Ureter (tissue), 1 donor: ENCODE measurements at regions not wholly inside any gene's neighbourhood (a gene's known extent, or its start where the extent isn't known, plus 50 kb on each side); places are given as distances from the start of the nearest gene placed in this dataset.
"Not testable (repeated sequence)": the region's sequence is repeated elsewhere in the genome, so short reads cannot be mapped to it uniquely, and the experiment has no call there.

ENCODE experiments used
- DNase-seq: peaks from one replicate; pipeline ENCODE4 v3.0.0-alpha.2; 2020; ENCODE audit warnings: low spot score
- donor health status: DM: yes; HTN: yes; CAD: no.

DNA sequence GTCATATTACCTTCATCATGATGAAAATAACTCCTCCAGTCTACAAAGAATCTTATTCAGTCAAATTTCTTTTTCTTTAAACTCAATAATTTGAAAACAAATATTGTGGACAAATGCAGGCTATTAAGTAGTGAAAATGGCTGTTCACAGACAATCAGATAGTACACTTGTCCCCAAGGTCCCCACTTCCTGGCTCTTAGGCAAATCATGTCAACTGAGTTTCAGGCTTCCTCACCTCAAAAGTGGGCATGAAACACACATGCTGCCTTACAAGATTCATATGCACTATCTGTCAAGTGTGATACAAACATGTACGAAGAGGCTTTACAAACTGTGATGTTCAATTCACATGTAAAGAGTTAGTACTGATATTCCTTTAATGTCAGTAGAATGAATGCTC, 385.2 kb upstream of the SEMA6A start:
- DNase-seq: no peak

DNA sequence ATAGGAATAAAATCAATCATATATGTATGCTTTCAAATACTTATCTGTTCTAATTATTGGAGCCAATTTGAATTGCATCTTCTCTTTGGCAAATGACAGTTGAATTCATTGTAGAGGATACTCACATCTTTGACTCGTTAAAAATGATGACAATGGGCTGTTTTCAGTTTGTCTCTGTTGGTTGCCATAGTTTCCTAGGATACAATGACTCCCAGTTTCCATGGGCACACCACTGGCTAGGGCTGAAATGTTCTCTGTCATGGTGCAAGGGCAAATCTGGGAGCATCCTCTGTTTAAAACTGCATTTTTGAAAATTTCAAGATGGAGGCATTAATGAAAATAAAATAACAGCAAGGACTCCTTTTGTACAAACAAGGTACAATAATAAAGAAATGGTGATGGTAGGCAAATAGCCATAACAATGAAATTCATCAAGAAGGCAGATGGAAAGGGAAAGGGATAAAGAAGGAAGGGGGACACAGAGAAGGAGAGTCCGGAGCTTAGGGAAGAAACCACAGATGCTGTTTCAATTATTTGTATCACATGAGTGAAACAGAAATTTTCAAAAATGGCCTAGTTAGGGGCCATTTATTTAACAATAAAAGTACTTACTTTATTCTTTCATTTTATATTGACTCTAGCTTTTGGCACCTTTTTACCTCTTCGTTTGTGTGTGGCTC, 378.8 kb upstream of the SEMA6A start:
- DNase-seq: no peak

DNA sequence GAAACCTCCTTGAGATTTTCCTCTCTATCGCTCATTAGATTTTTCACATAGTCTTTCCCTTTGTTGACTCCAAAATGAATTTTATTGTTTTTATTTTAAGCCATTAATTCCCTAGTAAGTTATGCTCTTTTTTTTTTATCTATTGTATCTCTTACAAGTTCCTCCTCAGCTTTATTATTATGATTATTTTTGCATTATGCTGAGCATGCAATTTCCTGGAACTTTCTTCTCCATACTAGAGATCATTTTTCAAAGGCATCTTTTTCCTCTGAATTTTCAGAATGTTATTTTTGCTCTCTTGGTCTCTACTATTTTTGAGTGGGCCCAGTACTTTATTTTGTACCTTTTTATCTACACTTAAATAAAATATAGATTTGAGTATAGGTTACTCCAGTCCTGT, 376.6 kb upstream of the SEMA6A start:
- no peak for DNase-seq

DNA sequence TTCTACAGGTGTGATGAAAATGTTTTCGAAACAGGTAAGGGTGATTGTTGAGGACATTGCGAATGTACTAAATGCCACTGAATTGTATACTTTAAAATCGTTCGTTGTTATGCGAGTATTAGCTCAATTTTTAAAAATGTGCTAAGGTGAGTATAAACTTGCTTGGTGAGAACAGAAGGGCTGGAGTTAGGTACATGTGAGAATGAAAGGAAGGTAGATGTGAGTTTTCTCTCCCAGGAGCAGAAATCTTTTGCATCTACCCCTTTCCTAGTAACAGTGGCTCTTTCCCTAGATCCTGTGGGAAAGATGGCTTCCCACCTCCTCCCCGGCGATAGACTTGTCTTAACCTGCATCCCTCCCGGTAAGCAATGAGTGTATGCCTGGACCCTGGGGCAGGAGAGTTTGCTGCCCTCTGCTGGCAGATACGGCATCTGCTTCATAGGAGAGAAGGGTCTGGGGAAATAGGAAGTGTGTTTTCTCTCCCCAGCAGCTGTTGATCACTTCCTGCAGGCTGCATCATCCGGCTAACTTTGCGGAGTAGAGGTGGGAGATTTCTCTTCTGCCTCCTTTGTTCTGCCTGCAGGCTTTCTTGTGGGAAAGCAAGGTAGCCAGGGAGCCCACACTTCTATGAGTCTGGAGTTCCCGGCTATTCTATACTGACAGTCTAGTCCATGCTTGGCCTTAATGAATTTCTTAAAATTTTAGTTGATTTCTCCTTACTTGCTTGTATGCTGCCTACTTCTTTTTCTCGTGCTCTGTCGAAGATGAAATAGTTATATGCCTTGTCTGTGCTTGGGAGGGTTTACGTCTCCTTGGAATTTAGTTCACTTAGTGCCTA, 373.3 kb upstream of the SEMA6A start:
- DNase-seq: no peak

DNA sequence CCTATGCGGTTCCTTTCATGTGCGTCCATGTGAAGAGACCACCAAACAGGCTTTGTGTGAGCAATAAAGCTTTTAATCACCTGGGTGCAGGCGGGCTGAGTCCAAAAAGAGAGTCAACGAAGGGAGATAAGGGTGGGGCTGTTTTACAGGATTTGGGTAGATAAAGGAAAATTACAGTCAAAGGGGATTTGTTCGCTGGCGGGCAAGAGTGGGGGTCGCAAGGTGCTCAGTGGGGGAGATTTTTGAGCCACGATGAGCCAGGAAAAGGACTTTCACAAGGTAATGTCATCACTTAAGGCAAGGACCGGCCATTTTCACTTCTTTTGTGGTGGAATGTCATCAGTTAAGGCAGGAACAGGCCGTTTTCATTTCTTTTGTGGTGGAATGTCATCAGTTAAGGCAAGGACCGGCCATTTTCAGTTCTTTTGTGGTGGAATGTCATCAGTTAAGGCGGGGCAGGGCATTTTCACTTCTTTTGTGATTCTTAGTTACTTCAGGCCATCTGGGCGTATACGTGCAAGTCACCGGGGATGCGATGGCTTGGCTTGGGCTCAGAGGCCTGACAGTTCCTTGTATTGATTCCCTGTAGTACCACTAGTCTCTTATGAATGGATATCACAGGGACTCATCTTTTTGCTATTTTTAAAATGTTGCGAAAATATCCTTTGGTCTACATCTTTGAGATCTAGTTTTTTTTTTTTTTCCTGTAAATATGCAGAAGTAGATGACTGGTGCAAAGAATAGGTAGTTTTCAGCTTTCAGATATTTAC, 371.2 kb upstream of the SEMA6A start:
- not testable (repeated sequence) for DNase-seq

DNA sequence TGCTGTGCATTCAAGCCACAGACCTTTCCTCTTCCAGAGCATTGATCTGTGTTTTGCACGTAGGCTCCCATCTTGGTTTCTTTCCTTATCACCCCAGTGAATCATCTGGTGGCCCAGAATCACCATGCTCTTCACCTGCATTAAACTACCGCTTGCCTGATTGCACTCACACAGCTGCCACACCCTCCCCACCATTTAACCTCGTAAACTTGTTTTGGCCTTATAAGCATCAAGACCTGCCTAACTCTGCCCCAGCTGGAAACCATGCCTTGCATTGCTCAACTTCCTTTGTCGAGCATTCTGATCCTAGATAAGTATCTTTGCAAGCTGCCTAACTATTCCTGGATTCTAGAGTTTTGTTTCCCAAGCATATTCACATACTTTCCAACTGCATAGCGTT, 369.6 kb upstream of the SEMA6A start:
- DNase-seq: peak; percentile 45

DNA sequence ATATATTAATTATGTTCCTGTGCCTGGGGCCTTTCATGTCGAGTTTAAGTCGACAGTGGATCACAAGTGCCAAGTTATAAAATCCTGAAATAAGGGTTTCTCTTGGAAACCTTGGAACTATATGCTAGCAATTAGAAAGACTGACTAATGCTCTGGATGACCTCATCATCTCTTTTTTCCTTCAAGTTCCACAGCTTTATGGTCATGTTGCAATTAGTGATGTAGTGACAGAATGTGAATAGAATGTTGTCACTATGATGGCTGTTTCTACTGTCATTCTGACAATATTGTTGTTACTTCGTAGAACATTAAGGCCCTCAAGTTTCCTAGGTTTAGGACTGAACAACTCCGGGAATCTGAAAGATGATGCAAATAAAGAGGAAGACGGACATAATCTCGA, 368.0 kb upstream of the SEMA6A start:
- DNase-seq: no peak

DNA sequence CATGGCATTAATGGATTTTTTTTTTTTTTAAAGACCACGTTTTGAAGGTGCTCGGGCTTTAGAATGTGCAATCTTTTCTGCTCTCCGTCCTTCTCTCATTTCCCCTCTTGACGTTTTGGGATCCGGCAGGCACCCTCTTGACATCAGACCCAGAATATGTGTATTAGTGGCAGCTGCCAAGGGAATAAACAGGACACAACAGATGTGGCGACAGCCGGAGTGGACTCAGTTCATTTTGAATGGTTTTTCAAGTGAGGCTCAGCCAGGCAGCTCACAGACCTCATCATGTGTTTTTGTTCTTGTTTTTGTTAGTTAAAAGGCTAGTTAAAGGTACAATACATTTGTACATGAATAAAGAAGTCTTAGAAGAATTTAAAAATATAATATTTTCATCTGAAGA, 365.0 kb upstream of the SEMA6A start:
- DNase-seq: no peak

DNA sequence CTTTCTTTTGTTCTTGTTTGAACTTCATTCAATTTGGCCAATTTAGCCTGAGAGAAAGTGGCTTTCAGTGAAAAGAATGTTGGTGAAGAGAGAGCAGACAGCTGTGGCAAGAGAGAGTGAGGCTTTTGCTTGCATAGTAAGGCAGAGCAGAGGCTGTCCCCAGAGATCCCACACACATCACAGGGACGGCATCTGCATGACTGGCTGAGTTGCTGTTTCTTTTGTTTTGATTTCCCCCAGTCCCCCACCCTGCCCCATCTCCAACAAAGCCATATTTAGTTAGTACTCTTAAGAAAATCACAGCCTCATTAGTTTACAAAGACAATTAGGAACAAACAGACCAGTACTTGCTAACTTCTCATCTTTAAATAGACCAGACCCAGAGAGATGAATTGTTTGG, 363.9 kb upstream of the SEMA6A start:
- DNase-seq: no peak

DNA sequence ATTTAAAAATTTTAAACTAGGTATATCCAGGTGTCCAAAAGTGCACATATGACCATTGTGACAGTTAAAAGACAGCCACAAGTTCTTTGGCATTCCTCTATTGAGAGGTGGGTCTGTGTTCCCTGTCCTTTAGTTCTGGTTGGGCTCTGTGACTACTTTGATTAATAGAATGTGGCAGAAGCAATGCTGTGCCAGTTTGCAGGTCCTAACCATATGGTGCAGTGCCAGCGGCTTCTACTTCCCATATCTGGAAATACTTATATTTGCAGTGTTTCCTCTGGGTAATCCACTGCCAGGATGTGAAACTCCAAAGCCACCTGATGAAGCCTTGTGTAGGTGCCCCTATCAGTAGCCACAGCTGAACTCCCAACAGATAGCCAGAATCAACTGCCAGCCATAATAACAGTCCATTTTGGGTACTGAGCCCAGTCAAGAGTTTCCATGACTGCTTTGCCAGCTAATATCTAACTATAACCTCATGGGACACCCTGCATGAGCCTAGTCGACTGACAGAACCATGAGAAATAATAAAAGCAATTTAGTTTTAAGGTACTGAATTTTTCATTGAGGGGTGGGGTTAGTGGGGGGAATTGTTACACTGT, 361.0 kb upstream of the SEMA6A start:
- DNase-seq: no peak

DNA sequence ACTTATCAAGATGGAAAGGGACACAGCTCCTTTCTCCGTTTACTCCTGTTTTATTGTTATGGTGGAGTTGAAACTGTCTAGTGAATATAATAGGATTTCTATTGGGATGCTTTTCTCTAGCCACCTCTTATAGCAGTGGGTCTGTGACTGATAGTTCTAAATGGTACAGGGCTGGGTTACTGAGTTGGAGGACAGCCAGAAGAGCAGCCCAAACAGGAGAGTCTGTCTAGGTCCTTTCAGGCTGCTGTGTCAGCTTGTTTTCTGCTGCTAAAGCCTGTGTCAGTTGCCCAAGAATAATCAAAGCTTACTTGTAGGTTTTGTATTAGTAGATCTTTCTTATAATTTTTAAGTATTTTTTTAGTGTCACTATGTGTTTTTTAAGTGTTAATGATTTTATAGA, 356.0 kb upstream of the SEMA6A start:
- no peak for DNase-seq

DNA sequence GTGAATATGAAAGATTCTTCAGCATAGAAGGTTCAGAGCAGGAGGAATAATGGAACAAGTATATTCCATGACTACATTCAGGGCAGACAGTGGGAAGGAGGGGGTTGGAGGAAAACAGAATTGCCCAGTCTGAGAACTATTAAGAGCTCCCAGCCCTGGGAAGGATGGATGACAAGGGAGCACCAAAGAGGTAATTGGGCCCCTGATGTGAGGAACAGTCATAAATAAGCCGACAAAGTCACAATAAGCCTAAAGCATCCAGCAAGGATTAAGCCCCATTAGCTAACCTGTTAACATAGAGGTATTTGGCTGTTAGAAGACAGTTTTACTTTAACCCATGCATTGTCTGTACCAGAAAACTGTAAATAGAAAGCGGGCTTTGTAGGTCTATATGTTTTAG, 348.7 kb upstream of the SEMA6A start:
- DNase-seq: no peak

DNA sequence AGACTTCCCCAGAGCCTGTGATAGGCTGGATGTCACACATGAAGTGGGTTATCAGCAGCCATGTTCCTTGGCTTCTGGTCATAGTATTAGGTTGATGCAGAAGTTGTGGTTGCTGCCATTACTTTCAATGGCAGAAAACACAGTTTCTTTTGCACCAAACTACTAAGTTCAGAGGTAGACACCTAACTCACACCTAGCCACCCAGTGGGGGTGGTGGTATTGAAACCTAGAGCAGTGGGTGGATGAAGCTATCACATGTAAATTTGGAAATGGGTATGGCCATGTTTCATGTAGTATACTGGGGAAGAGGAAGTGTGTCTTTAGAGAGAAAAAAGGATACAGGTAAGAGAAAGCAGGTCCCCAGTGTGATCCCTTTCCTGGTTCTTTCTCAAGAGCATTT, 347.9 kb upstream of the SEMA6A start:
- no peak for DNase-seq

DNA sequence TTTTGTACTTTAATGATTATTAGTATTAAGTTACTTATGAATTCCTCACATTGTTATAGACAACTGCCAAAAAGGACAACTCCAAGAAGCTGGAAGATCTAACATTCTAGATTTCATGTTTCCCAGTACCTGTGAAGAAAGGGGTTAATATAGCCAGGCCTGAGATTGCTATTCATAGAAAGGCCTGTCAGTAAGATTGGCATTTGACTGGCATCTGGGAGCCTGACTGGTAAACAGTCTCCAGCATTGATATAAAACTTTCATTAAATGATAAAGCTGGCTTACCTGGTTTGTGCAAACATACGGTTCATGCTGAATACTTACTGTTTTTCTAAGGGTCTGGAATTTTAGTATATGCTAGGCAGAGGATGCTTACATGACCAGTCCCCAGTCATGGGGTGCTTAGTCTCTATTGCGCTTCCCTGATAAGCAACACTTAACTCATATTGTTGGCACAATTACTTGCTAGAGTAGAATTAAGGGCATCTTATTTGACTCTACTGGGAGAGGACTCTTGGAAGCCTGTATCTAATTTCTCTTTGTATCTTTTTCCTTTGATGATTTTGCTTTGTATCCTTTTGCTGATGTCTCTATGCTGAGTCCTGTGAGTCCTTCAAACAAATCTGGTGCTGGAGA, 340.4 kb upstream of the SEMA6A start:
- DNase-seq: no peak

DNA sequence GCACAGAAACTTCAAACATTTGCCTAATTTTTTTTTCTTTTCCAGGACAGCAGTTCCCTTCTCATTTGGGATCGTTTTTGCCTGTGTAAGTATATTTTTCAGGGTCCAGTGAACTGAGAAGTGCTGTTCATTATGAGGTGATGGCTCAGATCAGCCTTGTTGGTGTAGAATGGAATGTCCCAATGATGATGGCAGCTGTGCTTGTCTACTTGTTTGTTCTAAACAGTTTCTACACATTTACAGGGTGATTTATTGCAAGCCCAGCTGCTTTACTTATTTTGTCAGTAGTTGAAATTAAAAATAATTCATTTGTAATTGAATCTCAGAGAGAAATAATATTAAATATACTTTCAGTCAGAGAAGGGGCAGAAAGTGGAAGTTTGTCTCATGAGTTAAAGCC, 337.6 kb upstream of the SEMA6A start:
- DNase-seq: no peak

DNA sequence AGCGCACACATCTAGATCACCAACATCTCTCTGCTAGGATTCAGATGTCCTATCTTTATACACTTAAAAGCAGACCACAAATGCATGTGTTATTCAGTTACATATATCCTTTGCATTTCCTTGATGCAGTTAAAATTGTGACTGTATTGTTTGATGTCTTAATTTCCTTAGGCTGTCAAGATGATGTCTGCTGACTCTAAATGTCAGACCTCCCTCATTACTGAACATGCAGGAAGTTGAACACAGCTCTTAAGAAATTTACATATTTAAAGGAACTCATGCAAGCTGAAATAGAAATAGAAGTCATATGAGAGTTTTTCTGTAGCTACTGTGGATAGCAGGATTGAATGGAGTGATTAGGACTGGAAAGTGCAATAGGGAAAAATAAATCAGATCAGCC, 336.5 kb upstream of the SEMA6A start:
- no peak for DNase-seq

DNA sequence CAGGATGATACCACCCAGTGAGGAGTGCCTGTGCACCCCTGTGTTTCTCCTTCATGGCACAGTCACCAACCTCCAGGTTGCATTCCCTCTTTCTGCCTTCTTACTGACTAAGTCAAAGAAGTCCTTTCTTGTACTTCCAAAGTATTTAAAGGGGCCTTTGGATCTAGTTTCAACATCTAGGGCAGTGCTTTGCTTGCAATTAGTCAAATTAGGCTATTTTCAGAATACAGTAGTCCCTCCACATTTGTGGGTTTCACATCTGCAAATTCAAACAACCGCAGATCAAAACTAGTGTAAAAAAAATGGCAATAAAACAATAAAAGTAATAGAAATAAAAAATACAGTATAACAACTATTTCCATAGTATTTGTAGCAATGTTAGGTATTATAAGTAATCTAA, 333.9 kb upstream of the SEMA6A start:
- DNase-seq: no peak

DNA sequence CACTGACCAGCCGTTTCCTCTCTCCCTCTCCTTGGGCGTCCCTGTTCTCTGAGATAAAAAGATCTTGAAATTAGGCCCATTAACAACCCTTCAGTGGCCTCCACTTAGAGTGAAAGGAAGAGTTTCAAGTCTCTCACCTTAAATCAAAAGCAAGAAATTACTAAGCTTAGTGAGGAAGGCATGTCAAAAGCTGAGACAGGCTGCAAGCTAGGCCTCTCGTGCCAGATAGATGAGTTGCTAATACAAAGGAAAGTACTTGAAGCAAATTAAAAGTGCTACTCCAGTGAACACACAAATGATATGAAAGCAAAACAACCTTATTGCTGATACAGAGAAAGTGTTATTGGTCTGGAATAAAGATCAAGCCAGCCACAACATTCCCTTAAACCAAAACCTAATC, 331.3 kb upstream of the SEMA6A start:
- DNase-seq: no peak

DNA sequence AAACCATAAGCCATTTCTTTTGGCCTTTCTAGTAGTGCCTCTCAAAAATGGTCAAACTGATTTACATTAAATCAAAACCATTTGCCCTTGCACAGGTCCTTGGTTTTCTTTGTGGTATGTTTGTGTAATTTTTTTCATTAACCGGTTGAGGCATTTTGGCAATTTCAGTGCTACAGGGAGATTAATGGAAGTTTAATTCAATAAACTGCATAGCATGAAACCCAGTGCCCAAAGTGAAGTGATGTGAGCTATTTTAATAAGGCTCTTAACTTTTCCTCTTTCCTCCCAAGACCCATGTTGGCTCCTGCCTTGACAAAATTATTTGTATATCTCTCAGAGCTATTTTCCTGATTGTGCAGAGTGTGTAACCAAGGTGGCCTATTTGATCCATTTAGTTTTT, 326.2 kb upstream of the SEMA6A start:
- DNase-seq: no peak

DNA sequence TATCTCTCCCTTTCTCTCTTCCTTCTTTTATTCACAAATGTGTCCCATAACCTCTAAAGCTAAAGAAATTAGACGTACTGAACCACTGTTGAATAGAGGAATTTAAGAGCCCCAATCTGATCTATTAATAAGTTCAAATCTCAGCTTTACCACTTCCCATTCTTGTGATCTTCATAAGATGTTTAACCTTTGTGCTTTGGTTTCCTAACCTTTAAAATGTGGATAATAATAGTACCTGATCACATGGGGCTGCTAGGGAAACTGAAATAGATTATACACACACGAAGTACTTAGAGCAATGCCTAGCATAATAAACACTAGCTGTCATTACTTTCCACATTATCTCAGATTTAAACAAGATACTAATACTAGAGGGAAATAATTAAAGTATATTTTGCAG, 324.3 kb upstream of the SEMA6A start:
- DNase-seq: no peak

DNA sequence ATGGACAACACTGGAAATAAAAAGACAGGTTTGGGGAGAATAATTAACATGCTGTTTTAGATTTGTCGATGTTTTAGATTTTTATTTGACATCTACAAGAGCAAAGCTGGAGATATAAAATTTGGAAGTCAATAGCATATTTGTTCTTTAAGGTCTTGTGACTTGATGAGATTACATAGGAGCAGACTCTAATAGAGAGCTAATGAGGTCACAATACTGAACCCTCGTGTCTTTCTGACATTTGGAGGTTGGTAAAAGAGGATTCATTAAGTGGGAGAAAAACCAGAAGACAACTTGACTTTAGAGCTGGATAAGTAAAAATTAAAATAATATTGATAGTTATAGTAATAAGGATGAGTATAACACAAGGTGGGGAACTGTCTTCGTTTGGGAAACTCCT, 322.7 kb upstream of the SEMA6A start:
- no peak for DNase-seq

DNA sequence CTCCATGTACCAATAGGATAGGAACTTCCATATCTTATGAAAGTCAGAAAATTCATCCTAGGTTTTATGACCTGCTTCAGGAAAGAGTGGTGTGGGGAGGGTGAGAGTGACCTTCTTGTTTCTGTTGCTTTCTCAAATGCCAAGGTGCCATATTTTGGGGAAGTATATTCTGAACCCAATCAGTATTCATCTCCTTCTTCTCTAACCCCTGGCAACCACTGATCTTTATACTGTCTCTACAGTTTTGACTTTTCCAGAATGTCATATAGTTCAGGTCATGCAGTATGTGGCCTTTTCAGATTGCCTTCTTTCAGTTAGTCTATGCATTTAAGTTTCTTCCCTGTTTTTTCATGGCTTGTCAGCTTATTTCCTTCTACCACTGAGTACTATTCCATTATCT, 321.4 kb upstream of the SEMA6A start:
- DNase-seq: no peak
